ENCODE measurements at regions not wholly inside any gene's neighbourhood (a gene's known extent, or its start where the extent isn't known, plus 50 kb on each side); places are given as distances from the start of the nearest gene placed in this dataset.

DNA sequence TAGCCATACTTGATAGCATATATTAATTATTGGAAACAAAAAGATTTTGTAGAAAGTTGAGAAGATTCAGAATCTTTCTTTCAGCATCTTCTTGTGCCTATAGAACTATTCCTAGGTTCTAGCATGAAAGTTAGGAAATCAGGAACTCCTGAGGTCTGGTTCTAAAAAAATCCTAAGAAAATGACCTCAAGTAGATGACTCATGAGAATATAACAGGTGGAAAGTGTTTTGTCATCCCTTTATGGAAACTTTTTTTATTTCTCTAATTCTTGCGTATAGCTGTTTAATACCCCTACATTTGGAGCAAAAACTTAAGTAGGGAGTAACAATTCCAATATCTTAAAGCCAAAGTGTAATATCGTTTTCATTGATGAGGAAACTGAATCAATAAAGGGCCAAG, 574.1 kb downstream of the NR2F1-AS1 start:
- CTCF ChIA-PET: interaction anchor here (0.6 kb wide), 1 partner anchor 1183 kb away, joined by 4 read pairs; no protein-coding TSS in a partner anchor
- Histone ChIP-seq H3K9ac (replicated peaks; ENCODE audit: extremely low read depth, insufficient read depth, low read length) (no peak overlapping the region), H3K9me1 (replicated peaks; ENCODE audit: control insufficient read depth, extremely low read depth, insufficient read depth, low read length) (no peaks in the 10 kb centered on the region), H3K4me2 (ENCODE audit: insufficient read depth, low read length) (no peak overlapping the region), H3K27me3 (ENCODE audit: control insufficient read depth in 2 of 2, insufficient read depth in 2 of 2, low read length in 2 of 2) (no peaks in the 10 kb centered on the region), H3K9me3 (replicated peaks; ENCODE audit: control insufficient read depth, insufficient read depth, low read length) (no peaks in the 10 kb centered on the region), H2AFZ (ENCODE audit: low read depth, low read length) (no peak overlapping the region), H3K36me3 (ENCODE audit: control insufficient read depth in 2 of 2, extremely low read depth in 1 of 2, insufficient read depth in 2 of 2, low read length in 2 of 2) (no peaks in the 10 kb centered on the region), H4K20me1 (replicated peaks; ENCODE audit: control insufficient read depth, extremely low read depth, insufficient read depth, low read length) (no peaks in the 10 kb centered on the region), H3K4me3 (replicated peaks in 1 of 3; ENCODE audit: insufficient read depth in 1 of 3, low read depth in 1 of 3, low read length in 3 of 3) (no peak overlapping the region), H3K27ac (ENCODE audit: insufficient read depth, low read depth, low read length) (no peak overlapping the region), H3K79me2 (ENCODE audit: control insufficient read depth, insufficient read depth, low read length) (no peaks in the 10 kb centered on the region), H3K4me1 (ENCODE audit: control insufficient read depth, extremely low read depth, insufficient read depth, low read length) (no peaks in the 10 kb centered on the region)
- FAIRE-seq (no peak), DNase-seq (ENCODE audit: low read depth, low spot score) (no peak)
- dilution Hi-C loops (cut with MboI; ENCODE audit: extremely low pct_ligation_motif_present, low sequenced_read_pairs): no loop called here
- intact Hi-C loops (cut with micrococcal nuclease): no loop called here
- no TSS peak for BruUV-seq (replicated peaks)
- no peak for TF ChIP-seq JUN (IDR thresholded peaks at IDR 0.05; ENCODE audit: borderline replicate concordance, insufficient read depth, insufficient read length, low read depth)
- POLR2A ChIA-PET: no interaction called here

DNA sequence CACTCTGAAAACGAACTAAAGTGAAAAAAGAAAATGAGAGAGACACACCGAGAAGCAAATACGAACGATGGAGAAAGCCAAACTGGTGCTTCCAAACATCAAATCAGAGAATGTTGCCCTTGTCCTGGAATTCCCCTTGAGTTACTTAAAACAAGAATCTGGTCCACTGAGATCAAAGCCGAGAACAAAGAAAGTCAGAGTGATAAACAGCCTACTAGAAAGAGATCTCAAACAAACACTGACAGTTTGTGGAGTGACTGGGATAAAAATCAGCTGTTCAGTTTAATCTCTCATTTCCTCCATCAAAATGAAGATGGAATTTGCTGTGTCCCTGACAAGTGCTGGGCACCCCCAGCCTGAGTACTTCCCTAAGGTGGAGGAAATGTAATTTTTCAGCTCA, 582.6 kb downstream of the NR2F1-AS1 start:
- Histone ChIP-seq H3K36me3 (ENCODE audit: control insufficient read depth in 2 of 2, extremely low read depth in 1 of 2, insufficient read depth in 2 of 2, low read length in 2 of 2) (no peaks in the 10 kb centered on the region), H3K9me3 (replicated peaks; ENCODE audit: control insufficient read depth, insufficient read depth, low read length) (no peaks in the 10 kb centered on the region), H4K20me1 (replicated peaks; ENCODE audit: control insufficient read depth, extremely low read depth, insufficient read depth, low read length) (no peaks in the 10 kb centered on the region), H2AFZ (ENCODE audit: low read depth, low read length) (no peak overlapping the region), H3K4me3 (replicated peaks in 1 of 3; ENCODE audit: insufficient read depth in 1 of 3, low read depth in 1 of 3, low read length in 3 of 3) (no peak overlapping the region), H3K27me3 (ENCODE audit: control insufficient read depth in 2 of 2, insufficient read depth in 2 of 2, low read length in 2 of 2) (no peaks in the 10 kb centered on the region), H3K4me2 (ENCODE audit: insufficient read depth, low read length) (no peak overlapping the region), H3K27ac (ENCODE audit: insufficient read depth, low read depth, low read length) (no peak overlapping the region), H3K9ac (replicated peaks; ENCODE audit: extremely low read depth, insufficient read depth, low read length) (no peak overlapping the region), H3K79me2 (ENCODE audit: control insufficient read depth, insufficient read depth, low read length) (no peaks in the 10 kb centered on the region), H3K9me1 (replicated peaks; ENCODE audit: control insufficient read depth, extremely low read depth, insufficient read depth, low read length) (no peaks in the 10 kb centered on the region), H3K4me1 (ENCODE audit: control insufficient read depth, extremely low read depth, insufficient read depth, low read length) (no peaks in the 10 kb centered on the region)
- DNase-seq (ENCODE audit: low read depth, low spot score) (no peak), FAIRE-seq (no peak)
- ChIA-PET CTCF (no interaction called here), POLR2A (no interaction called here)
- dilution Hi-C loops (cut with MboI; ENCODE audit: extremely low pct_ligation_motif_present, low sequenced_read_pairs) (no loop called here), intact Hi-C loops (cut with micrococcal nuclease) (no loop called here)
- no peak for TF ChIP-seq GATA2 (IDR thresholded peaks at IDR 0.05; ENCODE audit: insufficient read depth, insufficient read length, low read depth, low read length)
- BruUV-seq (replicated peaks): no TSS peak

Data from endothelial cell of umbilical vein (primary cell).